KG1 (cell line): ENCODE measurements at regions not wholly inside any gene's neighbourhood (a gene's known extent, or its start where the extent isn't known, plus 50 kb on each side); places are given as distances from the start of the nearest gene placed in this dataset.

Experiments
- DNase-seq: peaks from one replicate; lab custom pipeline; 2025; lab: John Stamatoyannopoulos, UW

DNA sequence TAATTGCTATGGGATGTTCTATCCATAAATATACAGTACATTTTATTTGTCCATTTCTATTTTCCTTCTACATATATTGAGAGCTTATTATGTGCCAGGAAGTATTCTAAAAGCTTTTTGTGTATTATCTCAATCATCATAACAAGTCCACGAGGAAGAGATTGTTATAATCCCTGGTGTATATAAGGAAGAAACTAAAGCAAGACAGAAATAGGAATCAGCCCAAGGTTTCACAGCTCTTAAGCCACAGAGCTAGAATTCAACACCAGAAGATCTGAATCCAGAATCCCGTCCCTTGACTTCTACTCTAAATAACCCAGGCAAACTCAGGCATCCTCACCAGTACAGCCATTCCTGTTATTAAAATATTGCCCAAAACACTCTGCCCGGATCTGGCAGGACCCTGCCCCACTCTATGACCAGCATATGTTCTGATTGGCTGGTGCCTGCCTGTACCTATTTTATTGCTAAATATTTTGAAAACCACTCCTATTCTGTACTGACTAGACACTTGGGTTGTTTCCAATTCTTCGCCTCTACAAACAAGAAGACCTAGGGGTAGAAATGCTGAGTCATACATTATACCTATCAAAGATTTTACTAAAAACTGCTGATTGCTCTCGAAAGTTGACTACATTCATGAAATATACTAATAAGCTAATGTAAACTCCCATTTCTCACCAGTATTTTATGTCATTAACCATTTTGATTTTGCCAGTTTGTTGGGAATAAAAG lies 297.4 kb downstream of the ENC1 start:
- no peak for DNase-seq

GRCh38 chr5:74342182-74342581 lies 298.3 kb downstream of the ENC1 start:
- no peak for DNase-seq

DNA sequence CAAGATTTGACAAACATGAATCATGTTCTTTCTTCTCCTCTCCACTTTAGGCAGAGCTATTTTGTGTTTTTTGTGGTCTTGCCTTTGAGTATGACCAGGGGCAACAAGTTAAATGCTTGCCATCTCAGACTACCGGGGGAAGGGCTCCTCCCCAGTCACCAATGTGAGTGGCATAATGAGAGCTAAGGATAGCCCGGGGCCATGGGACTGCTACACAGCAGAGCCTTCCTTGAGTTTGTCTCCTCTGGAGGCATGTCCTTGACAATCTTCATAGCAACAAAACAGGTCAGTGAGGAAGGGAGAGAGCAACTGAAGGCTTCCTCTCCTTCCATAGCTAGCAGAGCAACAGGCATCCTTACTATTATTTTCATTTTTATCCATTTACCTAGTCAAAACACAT lies 299.3 kb downstream of the ENC1 start:
- DNase-seq: no peak

GRCh38 chr5:74340476-74340875 lies 300.1 kb downstream of the ENC1 start:
- no peak for DNase-seq

DNA sequence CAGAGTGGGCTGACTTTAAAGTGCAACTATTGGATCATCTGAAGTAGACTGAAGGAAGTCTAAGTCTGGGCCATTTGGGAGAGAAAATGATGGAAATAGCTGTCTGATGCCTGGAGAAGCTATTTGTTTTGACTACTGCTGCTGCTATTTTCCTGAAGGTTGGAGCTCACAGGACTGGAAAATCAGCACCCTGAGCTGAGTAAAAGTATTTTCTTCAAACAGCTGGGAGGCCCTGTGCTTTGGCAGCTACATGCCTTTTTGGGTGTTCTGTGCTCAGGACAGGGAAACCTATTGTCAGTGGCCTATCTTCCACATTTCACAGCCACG lies 302.6 kb downstream of the ENC1 start:
- DNase-seq: no peak

GRCh38 chr5:74337254-74337983 lies 303.1 kb downstream of the ENC1 start:
- no peak for DNase-seq

DNA sequence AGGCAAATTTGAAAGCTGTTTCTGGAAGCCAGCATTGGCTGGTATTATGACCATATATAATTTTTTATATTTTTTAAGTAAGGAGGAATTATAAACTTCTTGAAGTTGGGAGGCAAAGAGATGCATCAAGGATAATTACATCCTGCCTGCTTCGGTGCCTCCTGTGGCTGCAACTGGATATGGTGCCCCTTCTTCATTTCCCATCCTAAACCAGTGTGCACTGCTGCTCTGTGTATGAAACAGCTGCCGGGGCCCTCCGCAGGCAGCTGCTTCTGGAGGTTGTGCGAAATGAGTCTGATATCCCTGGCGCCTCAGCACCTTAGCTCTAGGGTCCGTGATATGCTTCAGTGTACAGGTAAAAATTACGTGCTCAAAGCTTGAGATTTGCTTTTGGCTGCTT lies 304.2 kb downstream of the ENC1 start:
- DNase-seq: no peak

GRCh38 chr5:74334762-74335384 lies 305.7 kb downstream of the ENC1 start:
- no peak for DNase-seq

DNA sequence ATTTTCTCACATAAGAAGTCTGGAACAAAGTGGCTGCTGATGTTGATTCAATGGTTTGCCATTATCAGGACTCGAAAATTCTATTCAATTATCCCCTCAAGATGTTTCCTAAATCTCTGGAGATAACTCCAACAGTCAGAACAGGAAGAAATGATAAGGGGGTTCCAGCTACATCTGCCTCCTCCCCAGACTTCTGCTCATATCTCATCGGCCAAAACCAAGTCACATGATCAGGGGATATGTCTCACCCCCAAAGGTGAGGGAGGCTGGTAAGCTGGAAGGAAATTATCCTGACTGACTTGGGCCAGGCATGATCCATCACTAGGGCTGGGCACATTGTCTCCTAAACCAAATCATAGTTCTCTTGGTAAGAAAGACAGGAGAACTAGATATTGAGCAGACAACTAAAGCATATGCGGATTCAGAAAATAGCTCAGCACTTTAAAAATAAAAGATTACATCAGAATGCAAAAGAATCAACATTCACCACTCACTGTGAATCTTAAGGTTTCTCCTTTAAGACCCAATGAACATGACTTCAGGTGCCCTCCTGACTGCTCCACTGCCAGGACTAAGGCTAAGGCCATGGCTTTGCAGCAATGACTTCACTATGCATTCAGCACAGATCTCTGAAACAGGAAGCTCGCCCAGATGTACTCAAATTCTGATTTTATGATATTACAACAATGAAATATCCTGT lies 306.3 kb downstream of the ENC1 start:
- DNase-seq: no peak

GRCh38 chr5:74333430-74333829 lies 307.1 kb downstream of the ENC1 start:
- no peak for DNase-seq

DNA sequence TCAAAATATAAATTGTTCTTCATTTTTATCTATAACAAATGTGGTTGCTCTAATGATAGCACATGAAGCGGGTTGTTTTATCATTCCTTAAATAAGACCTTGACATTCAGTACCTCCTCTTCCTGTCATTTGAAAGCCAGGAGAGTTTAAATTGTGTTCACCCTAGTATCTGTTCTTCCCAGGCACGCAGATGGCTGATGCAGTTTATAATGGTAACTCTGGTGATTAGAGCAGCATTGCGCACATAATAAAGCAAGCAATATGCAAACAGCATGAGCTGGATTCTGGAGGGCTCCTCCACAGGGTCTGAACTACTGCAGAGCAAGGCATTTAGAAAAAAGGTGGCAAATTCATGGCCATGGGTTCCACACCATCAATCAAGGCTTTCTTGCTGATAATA lies 307.8 kb downstream of the ENC1 start:
- DNase-seq: no peak

DNA sequence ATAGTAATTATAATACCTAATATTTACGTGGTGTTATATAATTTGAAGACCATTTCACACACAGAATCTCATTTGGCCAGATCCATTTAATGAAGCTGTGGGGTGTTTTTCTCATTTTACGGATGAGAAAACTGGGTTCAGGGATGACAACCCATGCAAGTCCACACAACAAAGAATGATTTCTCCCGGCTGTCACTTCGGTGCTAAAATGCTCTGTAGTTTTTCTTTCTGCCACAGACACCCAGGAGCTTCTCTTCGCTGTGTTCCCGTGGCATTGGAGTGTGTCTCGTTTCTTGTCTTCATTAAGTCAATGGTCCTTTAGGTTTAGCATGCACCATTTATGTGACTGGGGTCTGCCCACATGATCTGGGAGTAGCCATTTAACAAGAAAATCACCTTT lies 308.5 kb downstream of the ENC1 start:
- DNase-seq: no peak

GRCh38 chr5:74328221-74328630 lies 312.3 kb downstream of the ENC1 start:
- no peak for DNase-seq

GRCh38 chr5:74327339-74327685 lies 313.2 kb downstream of the ENC1 start:
- no peak for DNase-seq

- peak; percentile 36 for DNase-seq
Measured at GRCh38 chr5:74326571-74327338, 313.8 kb downstream of the ENC1 start.

GRCh38 chr5:74325866-74326265 lies 314.7 kb downstream of the ENC1 start:
- no peak for DNase-seq

DNA sequence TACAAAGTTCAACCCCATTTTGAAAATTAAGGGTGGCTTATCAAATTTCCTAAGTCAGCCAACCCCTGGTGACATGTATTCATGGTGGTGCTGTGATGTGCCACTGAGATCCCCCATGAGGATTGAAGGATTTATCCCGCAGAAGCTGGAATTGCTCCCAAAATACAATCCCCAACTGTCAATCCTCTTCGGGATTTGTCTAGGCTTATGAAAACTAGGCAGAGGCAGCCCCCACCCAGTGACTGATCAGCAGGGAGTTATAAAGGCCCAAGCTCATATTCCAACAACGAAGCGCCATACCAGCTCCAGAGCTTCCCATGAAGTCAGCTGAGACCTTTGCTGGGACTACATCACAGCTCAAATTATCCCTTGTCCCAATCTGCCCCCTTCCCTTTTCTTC lies 316.0 kb downstream of the ENC1 start:
- DNase-seq: no peak

DNA sequence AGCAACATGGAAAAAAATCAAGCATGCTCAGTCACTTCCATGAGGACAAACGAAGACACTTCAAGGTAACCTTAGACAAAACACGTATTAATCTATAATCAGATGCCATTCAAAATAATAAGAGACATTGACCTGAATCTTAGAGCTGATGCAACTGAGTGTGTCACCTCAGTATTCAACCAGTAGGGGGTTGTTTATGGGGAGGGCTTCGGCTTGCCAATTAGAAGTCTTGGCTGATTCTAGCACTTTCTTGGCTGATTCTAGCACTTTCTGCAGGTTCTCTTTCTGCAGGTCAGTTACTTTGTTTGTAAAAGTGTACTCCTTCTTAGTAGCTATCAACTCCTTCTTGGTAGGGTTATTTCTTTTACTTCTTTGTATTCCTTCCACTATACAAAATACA lies 317.6 kb downstream of the ENC1 start:
- DNase-seq: no peak

DNA sequence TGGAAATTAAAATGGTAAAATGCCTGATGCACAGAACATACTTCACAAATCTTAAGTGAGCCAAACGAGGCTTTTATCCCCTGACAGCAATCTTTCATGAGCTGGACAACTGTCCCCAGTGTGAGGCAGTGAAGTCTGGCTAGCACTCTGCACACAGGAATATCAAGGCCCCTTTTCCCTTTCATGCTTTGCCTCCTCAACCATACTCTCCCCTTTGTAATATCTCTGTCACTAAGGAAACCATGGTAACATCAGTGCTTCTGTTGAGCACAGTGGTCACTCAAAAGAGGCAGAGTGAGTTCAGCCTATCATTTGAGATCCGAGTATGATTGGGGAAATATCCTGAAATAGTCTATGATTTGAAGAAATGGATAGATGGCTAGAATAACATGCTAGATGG lies 318.3 kb downstream of the ENC1 start:
- DNase-seq: no peak

DNA sequence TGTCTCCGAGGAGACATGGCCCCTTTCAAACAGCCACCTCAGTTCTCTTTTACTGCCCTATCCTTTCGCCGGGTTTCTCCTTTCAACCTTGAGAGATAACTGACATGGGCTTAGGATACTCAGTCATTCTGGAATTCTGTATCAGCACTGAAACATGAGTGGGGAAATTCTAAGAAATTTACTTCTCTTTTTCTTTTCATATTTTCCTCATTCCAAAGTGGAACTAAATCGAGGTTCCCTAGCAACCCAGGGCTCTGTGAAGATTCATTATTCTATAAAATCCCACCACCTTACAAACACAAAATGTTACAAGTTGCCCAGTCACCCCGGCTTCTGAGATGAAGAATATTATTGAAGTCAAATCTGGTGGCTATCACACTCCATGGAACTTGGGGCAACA lies 319.2 kb downstream of the ENC1 start:
- no peak for DNase-seq

DNA sequence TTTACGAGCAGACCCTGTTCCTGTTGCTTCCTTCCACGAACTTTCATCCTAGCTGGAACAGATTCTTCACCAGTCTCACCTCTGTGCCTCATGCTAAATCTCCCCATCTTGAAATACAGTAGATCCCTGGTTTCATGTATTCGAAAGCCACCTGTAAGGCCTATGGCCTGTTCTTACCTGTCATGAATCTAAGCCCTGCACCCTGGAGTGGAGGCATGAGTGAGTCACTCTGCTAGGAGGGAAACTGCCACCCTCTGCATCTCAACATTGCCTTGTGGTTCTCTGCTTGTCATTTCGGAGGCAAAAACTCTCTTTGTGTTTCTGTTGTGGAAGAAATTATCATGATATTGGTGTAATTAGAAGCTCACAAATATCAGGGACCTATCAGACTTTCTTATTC lies 320.0 kb downstream of the ENC1 start:
- no peak for DNase-seq

DNA sequence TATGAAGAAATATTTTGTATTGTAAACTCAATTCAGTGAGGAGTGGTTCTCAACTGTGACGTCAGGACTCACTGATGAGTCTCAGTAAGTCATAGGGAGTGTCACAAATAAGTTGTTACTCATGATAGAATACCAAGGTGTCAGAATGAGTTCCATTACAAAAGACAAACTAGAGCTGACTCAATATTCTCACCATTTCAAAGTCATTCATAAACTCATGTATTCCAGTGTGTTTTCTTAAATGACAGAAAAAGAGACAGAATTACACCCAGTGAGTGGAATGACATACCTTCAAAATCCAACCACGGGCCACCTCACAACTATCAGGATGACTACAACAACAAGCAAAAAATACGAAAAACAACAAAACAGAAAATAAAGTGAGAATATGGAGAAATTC lies 321.5 kb downstream of the ENC1 start:
- DNase-seq: no peak
